GM21825 (cell line): ENCODE measurements at regions not wholly inside any gene's neighbourhood (a gene's known extent, or its start where the extent isn't known, plus 50 kb on each side); places are given as distances from the start of the nearest gene placed in this dataset.
"Not testable (repeated sequence)": the region's sequence is repeated elsewhere in the genome, so short reads cannot be mapped to it uniquely, and the experiment has no call there.

Experiments
- ATAC-seq: cut with Tn5 transposase; IDR thresholded peaks from one replicate; pipeline ENCODE4 v1.9.1; 2021; ENCODE audit warnings: mild to moderate bottlenecking, moderate library complexity; ENCODE audit not compliant: unreplicated experiment

- ATAC-seq = no peak
Observed at GRCh38 chr6:138656364-138657064, 117.1 kb upstream of the CCDC28A start.

- ATAC-seq = no peak
Observed at GRCh38 chr6:138657065-138657425, 116.5 kb upstream of the CCDC28A start.

GRCh38 chr6:138659998-138660397 lies 113.6 kb upstream of the CCDC28A start:
- no peak for ATAC-seq

GRCh38 chr6:138662471-138662870 lies 111.1 kb upstream of the CCDC28A start:
- ATAC-seq = no peak

- no peak for ATAC-seq
Observed at GRCh38 chr6:138663892-138664291, 109.7 kb upstream of the CCDC28A start.

- no peak for ATAC-seq
Observed at GRCh38 chr6:138664745-138665144, 108.8 kb upstream of the CCDC28A start.

GRCh38 chr6:138666636-138667035 lies 106.9 kb upstream of the CCDC28A start:
- no peak for ATAC-seq

- ATAC-seq = no peak
Observed at GRCh38 chr6:138667408-138667807, 106.2 kb upstream of the CCDC28A start.

GRCh38 chr6:138671351-138671750 lies 102.2 kb upstream of the CCDC28A start:
- no peak for ATAC-seq

GRCh38 chr6:138673346-138674014 lies 100.1 kb upstream of the CCDC28A start:
- ATAC-seq = no peak

GRCh38 chr6:138674444-138674843 lies 99.1 kb upstream of the CCDC28A start:
- not testable (repeated sequence) for ATAC-seq

GRCh38 chr6:138677538-138677937 lies 96.0 kb upstream of the CCDC28A start:
- no peak for ATAC-seq

- no peak for ATAC-seq
Observed at GRCh38 chr6:138678168-138678567, 95.4 kb upstream of the CCDC28A start.

- no peak for ATAC-seq
Observed at GRCh38 chr6:138680085-138680484, 93.5 kb upstream of the CCDC28A start.

- no peak for ATAC-seq
Observed at GRCh38 chr6:138681627-138682026, 91.9 kb upstream of the CCDC28A start.

GRCh38 chr6:138682704-138683527 lies 90.7 kb upstream of the CCDC28A start:
- ATAC-seq = no peak

- ATAC-seq = no peak
Observed at GRCh38 chr6:138685257-138685656, 88.3 kb upstream of the CCDC28A start.

- ATAC-seq = no peak
Observed at GRCh38 chr6:138685781-138686180, 87.8 kb upstream of the CCDC28A start.

- ATAC-seq = no peak
Observed at GRCh38 chr6:138688580-138688979, 85.0 kb upstream of the CCDC28A start.

GRCh38 chr6:138689849-138690248 lies 83.7 kb upstream of the CCDC28A start:
- ATAC-seq = no peak

- no peak for ATAC-seq
Observed at GRCh38 chr6:138690975-138691594, 82.5 kb upstream of the CCDC28A start.
